Esophagus squamous epithelium (tissue), 4 donors: ENCODE measurements at regions not wholly inside any gene's neighbourhood (a gene's known extent, or its start where the extent isn't known, plus 50 kb on each side); places are given as distances from the start of the nearest gene placed in this dataset.

ENCODE experiments used
- CTCF ChIP-seq, 6 experiments: fragments of 450-650 bp in 4 of 6; fragments of 200-600 bp in 2 of 6; sonication (generic) in 2 of 6; IDR thresholded peaks; one replicate each; pipeline ENCODE4 v1.5.1; 2016 to 2019; ENCODE audit warnings: antibody characterized with exemption in 6 of 6, mild to moderate bottlenecking in 4 of 6, moderate library complexity in 4 of 6
- POLR2A ChIP-seq, 4 donors: fragments of 450-650 bp; IDR thresholded peaks; one replicate each; pipeline ENCODE4 v1.6.1; 2017; ENCODE audit warnings: antibody characterized with exemption in 4 of 4, mild to moderate bottlenecking in 4 of 4, moderate library complexity in 3 of 4

DNA sequence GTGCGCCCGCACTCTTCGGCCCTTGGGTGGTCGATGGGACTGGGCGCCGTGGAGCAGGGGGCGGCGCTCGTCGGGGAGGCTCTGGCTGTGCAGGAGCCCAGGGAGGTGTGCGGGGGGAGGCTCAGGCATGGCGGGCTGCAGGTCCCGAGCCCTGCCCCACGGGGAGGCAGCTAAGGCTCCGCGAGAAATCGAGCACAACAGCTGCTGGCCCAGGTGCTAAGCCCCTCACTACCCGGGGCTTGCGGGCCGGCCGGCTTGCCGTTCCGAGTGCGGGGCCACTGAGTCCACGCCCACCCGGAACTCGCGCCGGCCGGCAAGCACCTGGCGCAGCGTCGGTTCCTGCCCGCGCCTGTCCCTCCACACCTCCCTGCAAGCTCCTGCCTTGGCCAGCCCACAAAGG lies 462.3 kb upstream of the JARID2 start:
- TF ChIP-seq CTCF (IDR thresholded peaks at IDR 0.05) (no peak), POLR2A (IDR thresholded peaks at IDR 0.05) (no peak)
